ENCODE measurements at regions not wholly inside any gene's neighbourhood (a gene's known extent, or its start where the extent isn't known, plus 50 kb on each side); places are given as distances from the start of the nearest gene placed in this dataset.

GRCh38 chr5:67730917-67731474 lies 484.6 kb upstream of the PIK3R1 start:
- TF ChIP-seq CTCF (IDR thresholded peaks at IDR 0.05) (no peak), POLR2A (IDR thresholded peaks at IDR 0.05) (no peak)

Data from Peyer's patch (tissue), 4 donors.